PC-9 (cell line): ENCODE measurements at regions not wholly inside any gene's neighbourhood (a gene's known extent, or its start where the extent isn't known, plus 50 kb on each side); places are given as distances from the start of the nearest gene placed in this dataset.

Experiments used
- BruUV-seq: library from RNA; stranded (reverse); fragments of 400-500 nt; replicated peaks from 2 replicates; lab custom pipeline; 2021; lab: Mats Ljungman, UMichigan
- CTCF ChIA-PET: fragments of 300-600 bp; sonication (Branson Sonifier 250); formaldehyde crosslinking; loops from one replicate; lab custom pipeline; 2022; ENCODE audit warnings: antibody characterized with exemption; lab: Charles Lee
- POLR2A ChIA-PET: fragments of 300-600 bp; sonication (Branson Sonifier 250); formaldehyde crosslinking; loops from one replicate; lab custom pipeline; 2022; ENCODE audit warnings: antibody characterized with exemption; ENCODE audit not compliant: unreplicated experiment; lab: Charles Lee
- DNase-seq, 2 experiments: peaks; one replicate each; pipeline versions ENCODE4 v3.0.0 to v3.0.0-alpha.2; 2015 to 2022; ENCODE audit warnings: mixed read lengths in 1 of 2
- H2AFZ ChIP-seq: fragments of 200-600 bp; sonication (generic); 2 replicates; pipeline ENCODE4 v1.8.1; 2017; ENCODE audit warnings: antibody characterized with exemption
- H3F3A ChIP-seq: fragments of 200-600 bp; sonication (generic); 2 replicates; pipeline ENCODE4 v1.8.1; 2017; ENCODE audit warnings: antibody characterized with exemption, mild to moderate bottlenecking, low read depth; ENCODE audit not compliant: insufficient read depth
- H3K27ac ChIP-seq: fragments of 200-600 bp; sonication (generic); 2 replicates; pipeline ENCODE4 v1.6.1; 2016; ENCODE audit warnings: mixed run types
- H3K27me3 ChIP-seq: fragments of 200-600 bp; sonication (generic); 2 replicates; pipeline ENCODE4 v1.6.1; 2016; ENCODE audit warnings: low read depth, mixed run types; ENCODE audit not compliant: insufficient read depth
- H3K36me3 ChIP-seq: fragments of 200-600 bp; sonication (generic); 2 replicates; pipeline ENCODE4 v1.6.1; 2016; ENCODE audit warnings: low read depth, mixed run types
- H3K4me1 ChIP-seq: fragments of 200-600 bp; sonication (generic); replicated peaks from 2 replicates; pipeline ENCODE4 v1.6.1; 2016; ENCODE audit warnings: mixed run types; ENCODE audit not compliant: insufficient read depth
- H3K4me2 ChIP-seq: fragments of 200-600 bp; sonication (generic); 2 replicates; pipeline ENCODE4 v1.6.1; 2017; ENCODE audit warnings: mixed run types
- H3K4me3 ChIP-seq: fragments of 200-600 bp; sonication (generic); 2 replicates; pipeline ENCODE4 v1.6.1; 2016; ENCODE audit warnings: mixed run types
- H3K79me2 ChIP-seq: fragments of 200-600 bp; sonication (generic); 2 replicates; pipeline ENCODE4 v1.6.1; 2017; ENCODE audit warnings: low read depth, mixed run types
- H3K9me2 ChIP-seq: fragments of 200-600 bp; sonication (generic); 2 replicates; pipeline ENCODE4 v1.8.1; 2017; ENCODE audit warnings: mild to moderate bottlenecking; ENCODE audit not compliant: insufficient read depth
- H3K9me3 ChIP-seq: fragments of 200-600 bp; sonication (generic); 2 replicates; pipeline ENCODE4 v1.8.1; 2016; ENCODE audit warnings: low read depth; ENCODE audit not compliant: insufficient read depth
- H4K20me1 ChIP-seq: fragments of 200-600 bp; sonication (generic); 2 replicates; pipeline ENCODE4 v1.8.1; 2017; ENCODE audit not compliant: insufficient read depth
- EZH2 ChIP-seq: fragments of 200-600 bp; sonication (generic); IDR thresholded peaks from 2 replicates; pipeline ENCODE4 v1.8.0; 2017; ENCODE audit warnings: antibody characterized with exemption, low read depth
- intact Hi-C: fragments of 100-400 bp; cut with micrococcal nuclease; formaldehyde crosslinking; loops from one replicate; pipeline ENCODE4 v1.10.0; 2022; ENCODE audit not compliant: unreplicated experiment
- TF ChIP-seq, protein P1 (sequence below): fragments of 200-600 bp; sonication (generic); conservative IDR thresholded peaks from 2 replicates; pipeline ENCODE4 v1.6.1; 2017; ENCODE audit warnings: mixed run types, antibody characterized with exemption, mild to moderate bottlenecking, moderate library complexity

DNA sequence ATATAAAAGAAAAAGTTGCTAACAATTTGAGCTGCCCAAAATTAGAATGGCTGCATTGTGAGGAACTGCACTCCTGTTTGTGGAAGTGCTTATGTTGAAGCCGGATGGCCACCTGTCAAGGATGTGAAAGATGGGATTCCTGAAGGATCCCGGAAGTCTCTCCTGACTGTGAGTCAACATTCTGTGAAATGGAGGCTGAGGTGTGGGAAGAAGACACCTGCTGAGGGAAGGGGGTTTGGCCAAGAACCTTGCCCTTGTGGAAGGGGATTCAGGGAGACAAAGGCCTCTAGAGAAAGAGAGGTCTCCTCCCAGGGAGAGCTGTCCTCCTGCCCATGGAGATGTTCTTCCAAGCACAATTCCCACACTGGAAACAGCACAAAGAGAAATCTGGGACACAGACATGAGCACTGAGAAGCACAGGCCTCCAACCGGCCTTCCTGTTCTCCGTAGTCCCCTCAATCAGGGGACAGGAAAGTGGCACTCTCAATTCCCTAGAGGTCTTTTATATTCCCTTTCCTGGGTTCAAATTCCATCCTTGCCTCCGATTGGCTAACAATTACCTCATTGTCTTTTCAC, 70.5 kb downstream of the CD2 start:
- Histone ChIP-seq H3K9me2 (no peaks in the 10 kb centered on the region), H3K79me2 (no peaks in the 10 kb centered on the region), H3F3A (no peaks in the 10 kb centered on the region), H3K27me3 (no peaks in the 10 kb centered on the region), H3K36me3 (no peaks in the 10 kb centered on the region), H4K20me1 (no peaks in the 10 kb centered on the region), H3K4me2 (no peak overlapping the region), H3K4me3 (no peak overlapping the region), H2AFZ (no peak overlapping the region), H3K9me3 (no peaks in the 10 kb centered on the region; the same call in 1 of the 2 replicates), H3K4me1 (peaks cover 7% of the 10 kb centered on the region; the same call in 1 of the 2 replicates), H3K27ac (no peak overlapping the region)
- ChIA-PET CTCF (no interaction called here), POLR2A (no interaction called here)
- TF ChIP-seq, protein P1, sequence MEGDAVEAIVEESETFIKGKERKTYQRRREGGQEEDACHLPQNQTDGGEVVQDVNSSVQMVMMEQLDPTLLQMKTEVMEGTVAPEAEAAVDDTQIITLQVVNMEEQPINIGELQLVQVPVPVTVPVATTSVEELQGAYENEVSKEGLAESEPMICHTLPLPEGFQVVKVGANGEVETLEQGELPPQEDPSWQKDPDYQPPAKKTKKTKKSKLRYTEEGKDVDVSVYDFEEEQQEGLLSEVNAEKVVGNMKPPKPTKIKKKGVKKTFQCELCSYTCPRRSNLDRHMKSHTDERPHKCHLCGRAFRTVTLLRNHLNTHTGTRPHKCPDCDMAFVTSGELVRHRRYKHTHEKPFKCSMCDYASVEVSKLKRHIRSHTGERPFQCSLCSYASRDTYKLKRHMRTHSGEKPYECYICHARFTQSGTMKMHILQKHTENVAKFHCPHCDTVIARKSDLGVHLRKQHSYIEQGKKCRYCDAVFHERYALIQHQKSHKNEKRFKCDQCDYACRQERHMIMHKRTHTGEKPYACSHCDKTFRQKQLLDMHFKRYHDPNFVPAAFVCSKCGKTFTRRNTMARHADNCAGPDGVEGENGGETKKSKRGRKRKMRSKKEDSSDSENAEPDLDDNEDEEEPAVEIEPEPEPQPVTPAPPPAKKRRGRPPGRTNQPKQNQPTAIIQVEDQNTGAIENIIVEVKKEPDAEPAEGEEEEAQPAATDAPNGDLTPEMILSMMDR: no peak
- no peak for TF ChIP-seq EZH2
- intact Hi-C loops: no loop called here
- no TSS peak for BruUV-seq
- DNase-seq: no peak

DNA sequence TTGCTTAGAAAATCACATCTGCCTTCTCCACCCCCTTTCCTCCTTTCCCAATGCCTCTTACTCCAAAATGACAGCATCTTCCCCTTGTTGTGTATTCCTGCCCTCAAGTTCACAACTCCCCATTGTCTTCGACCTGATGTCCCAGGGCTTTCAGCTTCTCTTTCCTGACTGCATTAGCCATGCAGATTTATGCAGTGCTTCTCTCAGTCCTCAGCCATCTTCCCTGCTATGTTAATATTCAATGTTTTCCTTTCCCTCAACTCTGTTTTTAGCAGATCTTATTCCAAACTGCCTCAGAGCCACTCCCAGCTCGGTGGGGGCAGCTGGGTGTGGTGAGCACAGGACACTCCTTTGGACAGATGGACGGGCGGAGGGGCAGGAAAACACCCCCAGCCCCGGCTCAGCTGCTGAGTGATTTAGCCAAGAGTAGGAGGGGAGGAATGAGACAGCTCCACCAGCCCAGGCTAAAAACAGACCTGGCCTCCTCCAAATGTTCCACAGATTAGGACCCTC, 71.0 kb downstream of the CD2 start:
- CTCF ChIA-PET: interaction anchor here (0.6 kb wide), 1 partner anchor 147 kb away, joined by 3 read pairs; no protein-coding TSS in a partner anchor

DNA sequence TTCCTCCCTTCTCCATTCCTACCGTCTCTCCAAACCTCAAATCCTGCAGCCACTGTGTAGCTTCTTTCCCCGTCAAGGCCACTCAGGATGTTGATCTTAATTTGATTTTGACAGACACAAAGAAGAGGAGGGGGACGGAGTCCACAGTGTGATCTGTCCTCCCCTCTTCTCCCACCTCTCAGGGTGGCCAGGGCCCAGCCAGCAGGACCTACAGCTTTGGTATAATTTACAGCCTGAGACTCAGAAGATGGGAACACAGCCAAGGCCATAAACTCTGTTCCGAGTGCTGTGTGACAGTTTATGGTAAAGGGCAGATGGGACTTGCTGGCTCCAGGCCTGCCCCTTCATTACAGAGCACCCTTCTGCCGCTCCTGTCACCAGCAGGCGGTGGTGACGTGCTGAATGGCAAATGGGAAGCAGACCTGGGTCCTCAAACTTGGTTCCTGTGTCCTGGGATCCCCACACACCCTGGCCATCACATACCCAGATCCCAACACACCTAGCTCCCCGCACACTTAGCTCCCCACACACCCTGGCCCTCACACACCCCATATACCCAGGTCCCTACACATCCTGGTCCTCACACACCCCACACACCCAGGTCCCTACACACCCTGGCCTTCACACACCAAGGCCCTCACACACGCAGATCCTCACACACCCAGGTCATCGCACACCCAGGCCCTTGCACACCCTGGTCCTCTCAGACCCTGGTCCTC, 71.6 kb downstream of the CD2 start:
- intact Hi-C loops: no loop called here
- no peak for TF ChIP-seq EZH2
- TF ChIP-seq, protein P1: no peak
- H3K9me3 ChIP-seq: no peaks in the 10 kb centered on the region; the same call in 1 of the 2 replicates
- H3K4me1 ChIP-seq: peaks cover 7% of the 10 kb centered on the region; the same call in 1 of the 2 replicates
- ChIA-PET CTCF (interaction anchor here (0.6 kb wide), 1 partner anchor 147 kb away, joined by 3 read pairs; no protein-coding TSS in a partner anchor), POLR2A (no interaction called here)
- no peaks in the 10 kb centered on the region for H3F3A ChIP-seq
- no peaks in the 10 kb centered on the region for H3K27me3 ChIP-seq
- H3K79me2 ChIP-seq: no peaks in the 10 kb centered on the region
- H3K9me2 ChIP-seq: no peaks in the 10 kb centered on the region
- no peak overlapping the region for H3K27ac ChIP-seq
- H2AFZ ChIP-seq: no peak overlapping the region
- H3K4me3 ChIP-seq: no peak overlapping the region
- no TSS peak for BruUV-seq
- DNase-seq: no peak
- H3K36me3 ChIP-seq: no peaks in the 10 kb centered on the region
- H4K20me1 ChIP-seq: no peaks in the 10 kb centered on the region
- H3K4me2 ChIP-seq: no peak overlapping the region

More for the DNA sequence above, 71.0 kb downstream of the CD2 start:
- POLR2A ChIA-PET: no interaction called here
- no peaks in the 10 kb centered on the region for H4K20me1 ChIP-seq
- H3K4me2 ChIP-seq: no peak overlapping the region
- no peak overlapping the region for H3K4me3 ChIP-seq
- H3F3A ChIP-seq: no peaks in the 10 kb centered on the region
- intact Hi-C loops: no loop called here
- BruUV-seq: no TSS peak
- H3K79me2 ChIP-seq: no peaks in the 10 kb centered on the region
- no peak for TF ChIP-seq EZH2
- TF ChIP-seq, protein P1: no peak
- no peaks in the 10 kb centered on the region; the same call in 1 of the 2 replicates for H3K9me3 ChIP-seq
- H3K27me3 ChIP-seq: no peaks in the 10 kb centered on the region
- no peak overlapping the region for H2AFZ ChIP-seq
- no peak overlapping the region for H3K27ac ChIP-seq
- H3K4me1 ChIP-seq: peaks cover 7% of the 10 kb centered on the region; the same call in 1 of the 2 replicates
- no peaks in the 10 kb centered on the region for H3K9me2 ChIP-seq
- no peak for DNase-seq
- H3K36me3 ChIP-seq: no peaks in the 10 kb centered on the region
